Body of pancreas (tissue), 4 donors: ENCODE measurements at regions not wholly inside any gene's neighbourhood (a gene's known extent, or its start where the extent isn't known, plus 50 kb on each side); places are given as distances from the start of the nearest gene placed in this dataset.

Experiments used
- ATAC-seq: fragments of 150-250 bp; one replicate; pipeline ENCODE4 v1.9.1; 2016
- DNase-seq, 4 donors: peaks; one replicate each; pipeline ENCODE4 v3.0.0-alpha.2; 2019
- H3K27ac ChIP-seq, 4 donors: fragments of 200-600 bp; sonication (generic); 1 replicate in 3 of 4; 2 replicates in 1 of 4; pipeline versions ENCODE4 v1.5.1 to v1.6.1; 2016 to 2019; ENCODE audit warnings: mild to moderate bottlenecking in 1 of 4, mixed read lengths in 1 of 4, moderate library complexity in 1 of 4
- H3K27me3 ChIP-seq, 2 donors: fragments of 200-600 bp; sonication (generic); one replicate each; pipeline ENCODE4 v1.6.0; 2016; ENCODE audit warnings: mild to moderate bottlenecking in 1 of 2
- H3K36me3 ChIP-seq, 2 donors: fragments of 200-600 bp; sonication (generic); replicated peaks in 1 of 2; 2 replicates each; pipeline ENCODE4 v1.5.1; 2016; ENCODE audit warnings: low read depth in 2 of 2; ENCODE audit not compliant: insufficient read depth in 1 of 2
- H3K4me1 ChIP-seq: fragments of 200-600 bp; sonication (generic); one replicate; pipeline ENCODE4 v1.6.0; 2016
- H3K4me3 ChIP-seq, 2 donors: fragments of 200-600 bp; sonication (generic); 1 replicate in 1 of 2; 2 replicates in 1 of 2; pipeline ENCODE4 v1.5.1; 2016 to 2019
- H3K9me3 ChIP-seq, 3 donors: fragments of 200-600 bp; sonication (generic); 1 replicate in 2 of 3; 2 replicates in 1 of 3; pipeline ENCODE4 v1.5.1; 2016
- CTCF ChIP-seq, 7 experiments: fragments of 450-650 bp in 4 of 7; fragments of 200-600 bp in 3 of 7; sonication (generic) in 3 of 7; IDR thresholded peaks; one replicate each; pipeline ENCODE4 v1.5.1; 2016 to 2019; ENCODE audit warnings: antibody characterized with exemption in 7 of 7
- POLR2A ChIP-seq, 3 donors: fragments of 450-650 bp; IDR thresholded peaks; one replicate each; pipeline ENCODE4 v1.6.1; 2016; ENCODE audit warnings: antibody characterized with exemption in 3 of 3, mild to moderate bottlenecking in 2 of 3
- WGBS, 2 donors: methylation state at CpG; one replicate each; pipeline ENCODE4 v1.1.5; 2017; 5-methylcytosine and 5-hydroxymethylcytosine counted together
- intact Hi-C: fragments of 100-400 bp; cut with DNase I; formaldehyde crosslinking; loops from one replicate; pipeline ENCODE4 v1.15.1; 2023

GRCh38 chr2:213219816-213220215, 64.4 kb upstream of the SPAG16 start:
- 66 to 78% methylated on average over 1 of the region's 1 CpG for WGBS, 2 donors
- TF ChIP-seq CTCF (IDR thresholded peaks at IDR 0.05) = no peak
- no peak for TF ChIP-seq POLR2A (IDR thresholded peaks at IDR 0.05)
- H3K36me3 ChIP-seq = no peaks in the 10 kb centered on the region
- H3K4me1 ChIP-seq = no peaks in the 10 kb centered on the region
- ATAC-seq = no peak
- H3K27me3 ChIP-seq = no peaks in the 10 kb centered on the region
- H3K4me3 ChIP-seq = no peak overlapping the region
- DNase-seq = no peak
- intact Hi-C loops = no loop called here
- H3K27ac ChIP-seq = no peak overlapping the region
- no peaks in the 10 kb centered on the region for H3K9me3 ChIP-seq

- no peaks in the 10 kb centered on the region for H3K9me3 ChIP-seq
- DNase-seq = no peak
- H3K27me3 ChIP-seq = no peaks in the 10 kb centered on the region
- H3K4me1 ChIP-seq = no peaks in the 10 kb centered on the region
- no peak overlapping the region for H3K27ac ChIP-seq
- intact Hi-C loops = no loop called here
- no peak for ATAC-seq
- WGBS, 2 donors = 72 to 78% methylated on average over 3 of the region's 3 CpGs
- no peak for TF ChIP-seq CTCF (IDR thresholded peaks at IDR 0.05)
- no peak for TF ChIP-seq POLR2A (IDR thresholded peaks at IDR 0.05)
- no peak overlapping the region for H3K4me3 ChIP-seq
- H3K36me3 ChIP-seq = no peaks in the 10 kb centered on the region
Measured at GRCh38 chr2:213220967-213221603, 63.2 kb upstream of the SPAG16 start.

GRCh38 chr2:213221957-213222356, 62.3 kb upstream of the SPAG16 start:
- 77 to 82% methylated on average over 2 of the region's 2 CpGs for WGBS, 2 donors
- Histone ChIP-seq H3K27ac (no peak overlapping the region), H3K4me1 (no peaks in the 10 kb centered on the region), H3K36me3 (no peaks in the 10 kb centered on the region), H3K27me3 (no peaks in the 10 kb centered on the region), H3K4me3 (no peak overlapping the region), H3K9me3 (no peaks in the 10 kb centered on the region)
- intact Hi-C loops = no loop called here
- ATAC-seq = no peak
- TF ChIP-seq POLR2A (IDR thresholded peaks at IDR 0.05) (no peak), CTCF (IDR thresholded peaks at IDR 0.05) (no peak)
- DNase-seq = no peak

GRCh38 chr2:213224366-213224765, 59.9 kb upstream of the SPAG16 start:
- no peak for TF ChIP-seq POLR2A (IDR thresholded peaks at IDR 0.05)
- no peak for TF ChIP-seq CTCF (IDR thresholded peaks at IDR 0.05)
- ATAC-seq = no peak
- intact Hi-C loops = no loop called here
- Histone ChIP-seq H3K36me3 (no peaks in the 10 kb centered on the region), H3K9me3 (no peaks in the 10 kb centered on the region), H3K27ac (no peak overlapping the region), H3K4me3 (no peak overlapping the region), H3K27me3 (no peaks in the 10 kb centered on the region), H3K4me1 (no peaks in the 10 kb centered on the region)
- 58 to 89% methylated on average over 2 of the region's 2 CpGs for WGBS, 2 donors
- DNase-seq = no peak

- H3K4me1 ChIP-seq = no peaks in the 10 kb centered on the region
- TF ChIP-seq CTCF (IDR thresholded peaks at IDR 0.05) (no peak), POLR2A (IDR thresholded peaks at IDR 0.05) (no peak)
- intact Hi-C loops = no loop called here
- ATAC-seq (no peak), DNase-seq (no peak)
- no peak overlapping the region for H3K4me3 ChIP-seq
- H3K9me3 ChIP-seq = no peaks in the 10 kb centered on the region
- H3K27ac ChIP-seq = no peak overlapping the region
- H3K27me3 ChIP-seq = no peaks in the 10 kb centered on the region
- H3K36me3 ChIP-seq = no peaks in the 10 kb centered on the region
- 64 to 73% methylated on average over 4 of the region's 4 CpGs for WGBS, 2 donors
Measured at GRCh38 chr2:213225866-213226265, 58.4 kb upstream of the SPAG16 start.
